Liver (tissue), 3 donors: ENCODE measurements at regions not wholly inside any gene's neighbourhood (a gene's known extent, or its start where the extent isn't known, plus 50 kb on each side); places are given as distances from the start of the nearest gene placed in this dataset.

Experiments
- ATF3 ChIP-seq: IDR thresholded peaks from 2 replicates; pipeline ENCODE4 v1.6.1; 2016; ENCODE audit warnings: antibody characterized with exemption
- CTCF ChIP-seq: fragments of 150-350 bp; IDR thresholded peaks from 2 replicates; pipeline ENCODE4 v1.5.1; 2017; ENCODE audit warnings: improper control_type of control experiment, low read depth, low read length; ENCODE audit not compliant: missing input control
- FOXA1 ChIP-seq: IDR thresholded peaks from 2 replicates; pipeline ENCODE4 v1.6.1; 2016; ENCODE audit warnings: antibody characterized with exemption
- GABPA ChIP-seq, 2 donors: IDR thresholded peaks in 1 of 2; conservative IDR thresholded peaks in 1 of 2; 2 replicates each; pipeline ENCODE4 v1.6.1; 2016; ENCODE audit warnings: antibody characterized with exemption in 2 of 2, mild to moderate bottlenecking in 1 of 2, moderate library complexity in 1 of 2
- JUND ChIP-seq, 2 donors: IDR thresholded peaks; 2 replicates each; pipeline ENCODE4 v1.6.1; 2016; ENCODE audit warnings: antibody characterized with exemption in 2 of 2
- MAX ChIP-seq: IDR thresholded peaks from 2 replicates; pipeline ENCODE4 v1.6.1; 2016; ENCODE audit warnings: antibody characterized with exemption
- RAD21 ChIP-seq, 2 donors: IDR thresholded peaks; 2 replicates each; pipeline ENCODE4 v1.6.1; 2016; ENCODE audit warnings: antibody characterized with exemption in 2 of 2, mild to moderate bottlenecking in 2 of 2
- REST ChIP-seq: IDR thresholded peaks from 2 replicates; pipeline ENCODE4 v1.6.1; 2016; ENCODE audit warnings: antibody characterized with exemption, mild to moderate bottlenecking
- RXRA ChIP-seq, 2 donors: IDR thresholded peaks; 2 replicates each; pipeline ENCODE4 v1.6.1; 2017 to 2018; ENCODE audit warnings: antibody characterized with exemption in 2 of 2, mild to moderate bottlenecking in 1 of 2
- SP1 ChIP-seq: IDR thresholded peaks from 2 replicates; pipeline ENCODE4 v1.6.1; 2018; ENCODE audit warnings: antibody characterized with exemption, mild to moderate bottlenecking
- TAF1 ChIP-seq: conservative IDR thresholded peaks from 2 replicates; pipeline ENCODE4 v1.6.1; 2016; ENCODE audit warnings: antibody characterized with exemption, mild to moderate bottlenecking
- YY1 ChIP-seq: IDR thresholded peaks from 2 replicates; pipeline ENCODE4 v1.6.1; 2016; ENCODE audit warnings: antibody characterized with exemption, mild to moderate bottlenecking
- ZBTB33 ChIP-seq: IDR thresholded peaks from 2 replicates; pipeline ENCODE4 v1.6.1; 2016; ENCODE audit warnings: antibody characterized with exemption
- donor health status: healthy.
- donor health status: healthy.

GRCh38 chr3:24573576-24573975 lies 78.9 kb upstream of the THRB start:
- TF ChIP-seq JUND (IDR thresholded peaks at IDR 0.05): no peak
- TF ChIP-seq REST: no peak
- TF ChIP-seq CTCF: no peak
- no peak for TF ChIP-seq MAX
- no peak for TF ChIP-seq ZBTB33
- no peak for TF ChIP-seq FOXA1
- no peak for TF ChIP-seq GABPA (IDR thresholded peaks at IDR 0.05 in 1 of 2, conservative IDR thresholded peaks at IDR 0.05 in 1 of 2)
- TF ChIP-seq TAF1: no peak
- TF ChIP-seq RAD21 (IDR thresholded peaks at IDR 0.05): no peak
- TF ChIP-seq YY1: no peak
- no peak for TF ChIP-seq RXRA (IDR thresholded peaks at IDR 0.05)
- TF ChIP-seq SP1: no peak
- TF ChIP-seq ATF3: no peak
